WTC11 (cell line): ENCODE measurements at regions not wholly inside any gene's neighbourhood (a gene's known extent, or its start where the extent isn't known, plus 50 kb on each side); places are given as distances from the start of the nearest gene placed in this dataset.
A peak's percentile ranks its signal among the peaks of the same experiment; 100 is the strongest.
"Not testable (repeated sequence)": the region's sequence is repeated elsewhere in the genome, so short reads cannot be mapped to it uniquely, and the experiment has no call there.

Source experiments
- ATAC-seq: fragments of 200-7000 bp; cut with Tn5 transposase; 2 replicates; pipeline ENCODE4 v1.10.0; 2021; ENCODE audit warnings: mild to moderate bottlenecking, moderate library complexity
- CTCF ChIA-PET: fragments of 300-600 bp; sonication (Branson Sonifier 250); formaldehyde crosslinking; loops from one replicate; lab custom pipeline; 2021; ENCODE audit warnings: antibody characterized with exemption; lab: Charles Lee
- POLR2A ChIA-PET: fragments of 350-600 bp; sonication (Branson Sonifier 250); formaldehyde crosslinking; loops from one replicate; lab custom pipeline; 2021; ENCODE audit warnings: antibody characterized with exemption; lab: Charles Lee
- DNase-seq: peaks from one replicate; pipeline ENCODE4 v3.0.0; 2021; ENCODE audit warnings: low spot score
- H3K27ac Mint-ChIP-seq: 2 replicates; pipeline ENCODE4 v1.8.0; 2021; ENCODE audit warnings: mixed read lengths
- H3K27me3 Mint-ChIP-seq: 2 replicates; pipeline ENCODE4 v1.8.0; 2021; ENCODE audit warnings: low read depth, mild to moderate bottlenecking, moderate library complexity, mixed read lengths
- H3K36me3 Mint-ChIP-seq: 2 replicates; pipeline ENCODE4 v1.8.0; 2021; ENCODE audit warnings: mixed read lengths
- H3K4me1 Mint-ChIP-seq: 2 replicates; pipeline ENCODE4 v1.8.0; 2022; ENCODE audit warnings: mixed read lengths
- H3K4me3 Mint-ChIP-seq: 2 replicates; pipeline ENCODE4 v1.8.0; 2021; ENCODE audit warnings: mild to moderate bottlenecking, moderate library complexity, mixed read lengths
- H3K9me3 Mint-ChIP-seq: 2 replicates; pipeline ENCODE4 v1.8.0; 2021; ENCODE audit warnings: mixed read lengths
- CREB1 ChIP-seq: sonication (generic); formaldehyde crosslinking; IDR thresholded peaks from 2 replicates; pipeline ENCODE4 v1.8.0; 2023; ENCODE audit warnings: mild to moderate bottlenecking, missing genetic modification reagents
- CTCF ChIP-seq: fragments of 200-600 bp; IDR thresholded peaks from 2 replicates; pipeline ENCODE4 v1.8.0; 2022; ENCODE audit warnings: antibody characterized with exemption
- ERG ChIP-seq: fragments of 250-450 bp; sonication (Bioruptor Pico); IDR thresholded peaks from 2 replicates; pipeline ENCODE4 v1.8.0; 2021; ENCODE audit warnings: mild to moderate bottlenecking
- FOXJ3 ChIP-seq: sonication (generic); formaldehyde crosslinking; IDR thresholded peaks from 2 replicates; pipeline ENCODE4 v1.9.0; 2021; ENCODE audit warnings: missing genetic modification reagents, mild to moderate bottlenecking, borderline replicate concordance
- FOXP1 ChIP-seq: sonication (generic); formaldehyde crosslinking; IDR thresholded peaks from 2 replicates; pipeline ENCODE4 v1.8.0; 2022; ENCODE audit warnings: missing genetic modification reagents, mild to moderate bottlenecking, moderate library complexity, borderline replicate concordance
- GABPB1 ChIP-seq: sonication (generic); formaldehyde crosslinking; IDR thresholded peaks from 2 replicates; pipeline ENCODE4 v1.8.1; 2023; ENCODE audit warnings: mild to moderate bottlenecking, missing genetic modification reagents
- IRF1 ChIP-seq: sonication (generic); formaldehyde crosslinking; IDR thresholded peaks from 2 replicates; pipeline ENCODE4 v1.8.0; 2023; ENCODE audit warnings: missing genetic modification reagents
- JAZF1 ChIP-seq: fragments of 250-450 bp; sonication (Bioruptor Pico); IDR thresholded peaks from 2 replicates; pipeline ENCODE4 v1.9.0; 2021; ENCODE audit warnings: moderate library complexity, mild to moderate bottlenecking, inconsistent platforms
- NFE2L1 ChIP-seq: sonication (generic); formaldehyde crosslinking; IDR thresholded peaks from 2 replicates; pipeline ENCODE4 v1.8.1; 2023; ENCODE audit warnings: missing genetic modification reagents
- NR2C2 ChIP-seq: sonication (generic); formaldehyde crosslinking; IDR thresholded peaks from 2 replicates; pipeline ENCODE4 v1.8.0; 2022; ENCODE audit warnings: mild to moderate bottlenecking, missing genetic modification reagents
- PRDM15 ChIP-seq: sonication (generic); formaldehyde crosslinking; IDR thresholded peaks from 2 replicates; pipeline ENCODE4 v1.8.0; 2022; ENCODE audit warnings: missing genetic modification reagents
- SOX15 ChIP-seq: fragments of 250-450 bp; sonication (Bioruptor Pico); IDR thresholded peaks from 2 replicates; pipeline ENCODE4 v1.9.0; 2021; ENCODE audit warnings: mild to moderate bottlenecking
- ZBTB21 ChIP-seq: sonication (generic); formaldehyde crosslinking; IDR thresholded peaks from 2 replicates; pipeline ENCODE4 v1.8.1; 2023; ENCODE audit warnings: mild to moderate bottlenecking, missing genetic modification reagents, borderline replicate concordance
- ZBTB43 ChIP-seq: sonication (generic); formaldehyde crosslinking; IDR thresholded peaks from 2 replicates; pipeline ENCODE4 v1.8.1; 2023; ENCODE audit warnings: mild to moderate bottlenecking, missing genetic modification reagents
- ZNF121 ChIP-seq: sonication (generic); formaldehyde crosslinking; IDR thresholded peaks from 2 replicates; pipeline ENCODE4 v1.8.0; 2023; ENCODE audit warnings: missing genetic modification reagents
- ZNF138 ChIP-seq: sonication (generic); formaldehyde crosslinking; conservative IDR thresholded peaks from 2 replicates; pipeline ENCODE4 v1.8.1; 2022; ENCODE audit warnings: mild to moderate bottlenecking, moderate library complexity, missing genetic modification reagents
- ZNF281 ChIP-seq: sonication (generic); formaldehyde crosslinking; IDR thresholded peaks from 2 replicates; pipeline ENCODE4 v1.8.0; 2023; ENCODE audit warnings: mild to moderate bottlenecking, missing genetic modification reagents
- ZNF423 ChIP-seq: fragments of 250-450 bp; sonication (Bioruptor Pico); IDR thresholded peaks from 2 replicates; pipeline ENCODE4 v2.1.2; 2022; ENCODE audit warnings: mild to moderate bottlenecking, moderate library complexity
- ZNF671 ChIP-seq: fragments of 250-450 bp; sonication (Bioruptor Pico); IDR thresholded peaks from 2 replicates; pipeline ENCODE4 v1.8.0; 2021; ENCODE audit warnings: mild to moderate bottlenecking

- H3K27me3 Mint-ChIP-seq, H3K36me3 Mint-ChIP-seq, ATAC-seq, H3K4me3 Mint-ChIP-seq, H3K27ac Mint-ChIP-seq, DNase-seq, POLR2A ChIA-PET, H3K9me3 Mint-ChIP-seq: not testable (repeated sequence)
- H3K4me1 Mint-ChIP-seq, result peaks cover 60% of the 10 kb centered on the region
- CTCF ChIA-PET, result interaction anchor here (1.1 kb wide), 1 partner anchor 307 kb away, joined by 3 read pairs; no protein-coding TSS in a partner anchor
These were observed 644.6 kb downstream of the ANKRD7 start for GRCh38 chr7:118869141-118869540.

GRCh38 chr7:118870187-118870586, 645.7 kb downstream of the ANKRD7 start:
- Mint-ChIP-seq H3K9me3 (no peaks in the 10 kb centered on the region), H3K4me1 (peaks cover 60% of the 10 kb centered on the region), H3K27ac (no peak overlapping the region), H3K36me3 (no peaks in the 10 kb centered on the region), H3K4me3 (no peak overlapping the region), H3K27me3 (no peaks in the 10 kb centered on the region)
- ChIA-PET CTCF (interaction anchor here (0.6 to 1.4 kb wide), 4 partner anchors 12 to 306 kb away, joined by 3 to 5 read pairs (median 3); no protein-coding TSS in a partner anchor), POLR2A (no interaction called here)
- no peak for TF ChIP-seq JAZF1
- TF ChIP-seq PRDM15 (CRISPR knock-in tag), result no peak
- no peak for TF ChIP-seq ERG (CRISPR knock-in tag)
- TF ChIP-seq FOXJ3 (CRISPR knock-in tag), result no peak
- TF ChIP-seq SOX15 (CRISPR knock-in tag), result no peak
- TF ChIP-seq NFE2L1 (CRISPR knock-in tag), result no peak
- no peak for TF ChIP-seq FOXP1 (CRISPR knock-in tag)
- peak; percentile 42; the same call in 1 of the 2 replicates for TF ChIP-seq CTCF
- ATAC-seq (peak; percentile 87), DNase-seq (no peak)

- no peaks in the 10 kb centered on the region for H3K36me3 Mint-ChIP-seq
- H3K27ac Mint-ChIP-seq, result no peak overlapping the region
- POLR2A ChIA-PET, result no interaction called here
- no peak for DNase-seq
- H3K27me3 Mint-ChIP-seq, result no peaks in the 10 kb centered on the region
- no peak overlapping the region for H3K4me3 Mint-ChIP-seq
- no peak for TF ChIP-seq GABPB1
- no peak for TF ChIP-seq ZBTB21
- no peak for TF ChIP-seq FOXP1 (CRISPR knock-in tag)
- no peak for TF ChIP-seq ZNF121 (CRISPR knock-in tag)
- no peak for TF ChIP-seq ZNF671
- no peak for TF ChIP-seq NR2C2
- TF ChIP-seq FOXJ3 (CRISPR knock-in tag), result no peak
- no peak for TF ChIP-seq ZNF423
- TF ChIP-seq CREB1 (CRISPR knock-in tag), result no peak
- no peak for TF ChIP-seq ZBTB43 (CRISPR knock-in tag)
- TF ChIP-seq IRF1 (CRISPR knock-in tag), result no peak
- TF ChIP-seq ZNF281 (CRISPR knock-in tag), result no peak
- no peak for TF ChIP-seq ZNF138 (CRISPR knock-in tag)
- TF ChIP-seq, all 79 proteins: peak for 0
- Mint-ChIP-seq H3K9me3 (no peaks in the 10 kb centered on the region), H3K4me1 (peaks cover 58% of the 10 kb centered on the region)
- CTCF ChIA-PET, result interaction anchor here (2.3 kb wide), 1 partner anchor 304 kb away, joined by 9 read pairs; no protein-coding TSS in a partner anchor
- ATAC-seq, result no peak
These were observed 648.1 kb downstream of the ANKRD7 start for GRCh38 chr7:118872568-118872967.
